Stomach (tissue), 8 donors: ENCODE measurements at regions not wholly inside any gene's neighbourhood (a gene's known extent, or its start where the extent isn't known, plus 50 kb on each side); places are given as distances from the start of the nearest gene placed in this dataset.

Experiments used
- DNase-seq, 2 donors: peaks; one replicate each; pipeline versions ENCODE4 v3.0.0 to v3.0.0-alpha.2; 2013 to 2019
- H3K27ac ChIP-seq, 5 donors: fragments of 200-600 bp in 4 of 5; sonication (generic) in 4 of 5; one replicate each; pipeline ENCODE4 v1.5.1; 2013 to 2019; ENCODE audit warnings: mild to moderate bottlenecking in 1 of 5, moderate library complexity in 1 of 5
- H3K27me3 ChIP-seq, 3 donors: fragments of 200-600 bp; sonication (generic); one replicate each; pipeline ENCODE4 v1.5.1; 2017 to 2019; ENCODE audit warnings: mixed run types in 1 of 3
- H3K36me3 ChIP-seq, 4 donors: fragments of 200-600 bp; sonication (generic); 1 replicate in 3 of 4; 2 replicates in 1 of 4; pipeline ENCODE4 v1.5.1; 2016 to 2019
- H3K4me1 ChIP-seq, 4 donors: fragments of 200-600 bp; sonication (generic); one replicate each; pipeline ENCODE4 v1.5.1; 2016 to 2019
- H3K4me3 ChIP-seq, 4 donors: fragments of 200-600 bp; sonication (generic) in 3 of 4; one replicate each; pipeline ENCODE4 v1.5.1; 2016 to 2019; ENCODE audit warnings: mild to moderate bottlenecking in 1 of 4
- H3K9me3 ChIP-seq, 4 donors: fragments of 200-600 bp; sonication (generic); one replicate each; pipeline ENCODE4 v1.5.1; 2016 to 2019
- CTCF ChIP-seq, 7 experiments: fragments of 450-650 bp in 4 of 7; fragments of 200-600 bp in 3 of 7; sonication (generic) in 3 of 7; IDR thresholded peaks; one replicate each; pipeline ENCODE4 v1.5.1; 2016 to 2019; ENCODE audit warnings: antibody characterized with exemption in 7 of 7, control low read depth in 2 of 7, mild to moderate bottlenecking in 1 of 7
- EP300 ChIP-seq: sonication (generic); formaldehyde crosslinking; IDR thresholded peaks from one replicate; pipeline ENCODE4 v1.6.1; 2017; ENCODE audit warnings: antibody characterized with exemption
- POLR2A ChIP-seq, 4 donors: fragments of 450-650 bp; IDR thresholded peaks; one replicate each; pipeline ENCODE4 v1.6.1; 2016; ENCODE audit warnings: antibody characterized with exemption in 4 of 4, control low read depth in 2 of 4, mild to moderate bottlenecking in 1 of 4, moderate library complexity in 1 of 4
- POLR2AphosphoS5 ChIP-seq, 3 donors: sonication (generic); formaldehyde crosslinking; IDR thresholded peaks; one replicate each; pipeline ENCODE4 v1.6.1; 2016; ENCODE audit warnings: antibody characterized with exemption in 3 of 3
- WGBS, 5 donors: extraction: QIAGEN DNeasy Blood & Tissue Kit in 3 of 5; methylation state at CpG; one replicate each; pipeline versions ENCODE4 v1.1.5 to v1.1.7; 2013 to 2018; 5-methylcytosine and 5-hydroxymethylcytosine counted together
- intact Hi-C: fragments of 100-400 bp; cut with DNase I; formaldehyde crosslinking; loops from one replicate; pipeline ENCODE4 v1.15.1; 2023; ENCODE audit warnings: low total_unique reads
- donor health status: healthy with polysubstance abuse.
- donor health status: Bipolar disorder and iron deficiency.
- donor health status: healthy.

GRCh38 chr6:85996034-85996375, 353.3 kb upstream of the SYNCRIP start:
- no peak for TF ChIP-seq POLR2AphosphoS5 (IDR thresholded peaks at IDR 0.05)
- no peak for TF ChIP-seq CTCF (IDR thresholded peaks at IDR 0.05)
- no peak for TF ChIP-seq POLR2A (IDR thresholded peaks at IDR 0.05)
- no peak for TF ChIP-seq EP300
- intact Hi-C loops: no loop called here
- DNase-seq: no peak
- Histone ChIP-seq H3K27ac (no peak overlapping the region), H3K36me3 (no peaks in the 10 kb centered on the region), H3K27me3 (no peaks in the 10 kb centered on the region), H3K4me3 (no peak overlapping the region), H3K9me3 (no peaks in the 10 kb centered on the region), H3K4me1 (no peaks in the 10 kb centered on the region)
- 82 to 95% (median 89%) methylated on average over 1 of the region's 1 CpG for WGBS, 5 donors

GRCh38 chr6:85995339-85996033, 352.8 kb upstream of the SYNCRIP start:
- Histone ChIP-seq H3K4me3 (no peak overlapping the region), H3K27me3 (no peaks in the 10 kb centered on the region), H3K4me1 (no peaks in the 10 kb centered on the region), H3K36me3 (no peaks in the 10 kb centered on the region), H3K27ac (no peak overlapping the region), H3K9me3 (no peaks in the 10 kb centered on the region)
- intact Hi-C loops: no loop called here
- DNase-seq: no peak
- 62 to 78% (median 76%) methylated on average over 2 of the region's 2 CpGs for WGBS, 5 donors
- TF ChIP-seq EP300: no peak
- no peak for TF ChIP-seq CTCF (IDR thresholded peaks at IDR 0.05)
- no peak for TF ChIP-seq POLR2AphosphoS5 (IDR thresholded peaks at IDR 0.05)
- no peak for TF ChIP-seq POLR2A (IDR thresholded peaks at IDR 0.05)

GRCh38 chr6:85986681-85987080, 344.0 kb upstream of the SYNCRIP start:
- no peaks in the 10 kb centered on the region for H3K4me1 ChIP-seq
- intact Hi-C loops: no loop called here
- 54 to 78% (median 65%) methylated on average over 2 of the region's 2 CpGs for WGBS, 5 donors
- H3K27me3 ChIP-seq: no peaks in the 10 kb centered on the region
- no peak for DNase-seq
- H3K4me3 ChIP-seq: no peak overlapping the region
- no peak overlapping the region for H3K27ac ChIP-seq
- H3K36me3 ChIP-seq: no peaks in the 10 kb centered on the region
- TF ChIP-seq POLR2AphosphoS5 (IDR thresholded peaks at IDR 0.05) (no peak), EP300 (no peak), CTCF (IDR thresholded peaks at IDR 0.05) (no peak), POLR2A (IDR thresholded peaks at IDR 0.05) (no peak)
- peaks cover 0 to 24% (median 14%) of the 10 kb centered on the region in 4 donors for H3K9me3 ChIP-seq

GRCh38 chr6:85983032-85983659, 340.5 kb upstream of the SYNCRIP start:
- no peak for DNase-seq
- Histone ChIP-seq H3K9me3 (peaks cover 0 to 23% (median 12%) of the 10 kb centered on the region in 4 donors), H3K36me3 (no peaks in the 10 kb centered on the region), H3K4me1 (no peaks in the 10 kb centered on the region), H3K27me3 (no peaks in the 10 kb centered on the region), H3K27ac (no peak overlapping the region), H3K4me3 (no peak overlapping the region)
- no peak for TF ChIP-seq EP300
- TF ChIP-seq POLR2A (IDR thresholded peaks at IDR 0.05): no peak
- no peak for TF ChIP-seq POLR2AphosphoS5 (IDR thresholded peaks at IDR 0.05)
- no peak for TF ChIP-seq CTCF (IDR thresholded peaks at IDR 0.05)
- WGBS, 5 donors: 56 to 68% (median 67%) methylated on average over 2 of the region's 2 CpGs
- intact Hi-C loops: no loop called here
